Stimulated activated CD4-positive, alpha-beta T cell treated with anti-CD3 and anti-CD28 coated beads, Interleukin-15, amount 100 ng/mL, for 1 hour (primary cell): ENCODE measurements at regions not wholly inside any gene's neighbourhood (a gene's known extent, or its start where the extent isn't known, plus 50 kb on each side); places are given as distances from the start of the nearest gene placed in this dataset.

Experiments used
- DNase-seq, 2 donors: peaks; one replicate each; pipeline ENCODE4 v3.0.0-alpha.2; 2020; ENCODE audit warnings: low read depth in 1 of 2, low spot score in 1 of 2

DNA sequence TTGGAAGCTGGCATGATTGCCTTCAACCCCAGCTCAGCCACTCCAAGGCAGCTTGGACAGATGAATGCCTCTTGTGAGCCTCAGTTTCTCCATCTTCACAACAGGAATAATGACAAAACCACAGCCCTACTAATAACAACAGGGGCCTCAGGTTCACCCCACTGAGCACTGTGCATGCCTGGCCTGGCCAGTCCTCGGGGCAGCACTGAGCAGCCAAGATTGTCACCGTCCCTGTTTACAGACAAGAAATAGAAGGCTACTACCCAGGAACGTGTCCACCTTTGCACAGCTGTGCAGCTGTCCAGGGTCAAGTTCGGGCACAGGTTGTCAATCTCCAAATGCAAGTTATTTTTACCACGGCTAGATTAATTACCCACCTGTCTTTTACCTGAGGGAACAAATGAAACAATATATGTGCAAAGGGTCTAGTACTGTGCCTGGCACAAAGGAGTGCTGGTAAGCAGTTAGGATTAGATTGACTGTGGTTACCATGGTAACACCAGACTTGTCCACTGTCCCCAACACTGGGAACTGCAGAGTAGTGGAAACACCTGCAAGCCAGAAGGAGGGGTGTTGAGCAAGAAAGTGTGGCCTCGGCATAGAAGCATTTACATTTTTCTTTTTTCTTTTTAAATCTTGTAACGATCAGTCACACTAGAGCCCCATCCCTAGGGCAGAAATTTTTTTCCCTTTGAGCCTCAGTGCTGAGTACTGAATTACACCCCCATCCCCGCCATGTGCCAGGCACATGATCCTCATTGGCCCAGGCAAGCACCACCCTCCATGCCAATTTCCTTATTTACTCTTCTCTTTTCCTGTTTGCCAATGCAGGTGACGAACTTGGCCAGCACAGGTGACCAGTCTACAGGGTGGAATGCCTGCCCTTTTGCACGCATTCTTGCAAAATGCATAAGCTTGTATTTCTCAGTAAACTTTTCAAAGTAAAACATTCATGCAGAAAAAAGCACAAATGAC, 66.3 kb upstream of the SLC6A6 start:
- no peak for DNase-seq

DNA sequence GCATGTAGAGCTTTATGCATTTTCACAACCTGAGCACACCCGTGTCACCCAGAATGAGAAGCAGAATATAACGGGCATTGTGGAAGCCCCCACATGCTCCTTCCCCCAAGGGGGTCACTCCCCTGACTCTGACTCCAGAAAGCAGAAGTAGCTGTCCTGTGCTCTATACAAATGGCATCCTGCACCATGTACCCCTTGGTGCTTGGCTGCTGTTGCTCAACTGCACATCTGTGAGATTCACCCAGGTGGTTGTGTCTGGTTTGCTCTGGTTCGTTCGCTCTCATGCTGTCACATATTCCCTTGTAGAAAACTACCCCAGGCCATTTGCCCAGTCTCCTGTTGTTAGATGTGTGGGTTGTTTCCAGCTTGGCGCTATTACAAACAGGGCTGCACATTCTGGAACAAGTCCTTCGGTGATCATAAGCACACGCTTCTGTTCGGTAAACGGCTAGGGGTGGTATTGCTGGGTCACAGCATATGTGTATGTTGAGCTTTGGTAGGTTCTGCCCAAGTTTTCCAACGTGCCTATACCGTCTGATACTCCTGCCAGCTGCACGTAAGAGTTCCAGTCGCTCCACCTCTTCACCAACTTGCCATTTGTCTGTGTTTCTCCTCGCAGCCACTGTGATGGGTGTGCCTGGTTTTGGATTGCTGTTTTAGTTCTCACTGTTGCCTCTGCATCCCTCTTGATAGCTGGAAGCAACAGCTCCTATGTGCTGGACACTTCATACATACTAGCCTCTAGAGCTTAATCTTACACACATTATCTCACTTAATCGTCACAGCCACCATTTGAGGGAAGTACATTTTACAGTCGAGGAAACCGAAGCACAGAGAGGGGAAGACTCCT, 65.4 kb upstream of the SLC6A6 start:
- no peak for DNase-seq

DNA sequence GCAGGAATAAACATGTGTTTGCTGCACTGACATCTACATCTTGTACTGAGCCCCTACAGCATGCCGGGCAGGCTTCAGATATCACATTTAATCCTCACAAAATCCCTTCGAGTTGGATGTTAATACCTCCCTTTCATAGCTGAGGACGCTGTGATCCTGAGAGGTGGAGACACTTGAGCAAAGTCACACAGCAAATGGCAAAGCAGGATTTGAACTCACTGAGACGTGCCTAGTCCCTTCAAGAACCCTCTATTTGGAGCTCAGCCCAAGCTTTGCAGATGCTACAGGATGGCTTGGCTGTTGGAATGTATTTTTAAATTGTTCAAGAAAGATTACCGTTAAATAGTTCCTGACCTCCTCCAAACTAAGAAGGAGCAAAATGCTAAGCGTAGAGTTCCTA, 64.6 kb upstream of the SLC6A6 start:
- DNase-seq, result no peak

DNA sequence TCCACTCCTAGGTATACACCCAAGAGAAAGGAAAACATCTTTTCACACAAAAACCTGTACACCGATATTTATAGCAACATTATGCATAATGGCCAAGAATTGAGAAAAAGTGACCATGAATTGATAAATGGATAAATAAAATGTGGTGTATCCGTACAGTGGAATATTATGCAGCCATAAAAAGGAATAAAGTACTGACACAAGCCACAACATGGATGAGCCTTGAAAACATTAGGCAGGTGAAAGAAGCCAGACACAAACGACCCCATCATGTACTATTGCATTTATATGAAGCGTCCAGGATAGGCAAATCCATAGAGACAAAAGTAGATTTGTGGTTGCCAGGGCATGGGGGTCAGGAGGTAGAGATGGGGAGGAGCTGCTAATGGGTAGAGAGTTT, 64.2 kb upstream of the SLC6A6 start:
- no peak for DNase-seq

DNA sequence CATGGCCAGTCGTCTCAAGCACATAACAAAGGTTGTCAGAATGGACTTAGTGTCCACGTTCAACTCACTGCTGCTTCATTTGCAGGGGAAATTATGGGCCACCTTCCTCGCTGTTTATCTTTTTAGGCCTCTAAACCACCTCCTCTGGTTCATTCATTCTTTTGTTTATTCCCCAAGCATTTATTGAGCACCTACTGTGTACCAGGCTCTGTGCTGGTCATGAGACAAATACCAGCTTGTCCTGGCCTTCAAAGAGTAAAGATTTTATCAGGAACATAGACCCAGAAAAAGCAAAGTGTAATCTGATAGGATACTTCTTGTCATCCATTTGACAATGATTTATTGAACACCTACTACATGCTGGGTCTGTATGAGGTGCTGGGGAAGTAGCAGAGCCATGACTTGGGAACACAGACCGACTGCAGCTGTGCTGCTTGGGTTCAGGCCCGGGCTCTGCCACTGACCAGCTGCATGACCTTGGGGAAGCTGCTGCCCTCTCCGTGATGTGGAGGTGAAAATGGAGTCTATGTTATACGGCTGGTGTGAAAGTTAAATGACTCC, 63.4 kb upstream of the SLC6A6 start:
- DNase-seq, result no peak

DNA sequence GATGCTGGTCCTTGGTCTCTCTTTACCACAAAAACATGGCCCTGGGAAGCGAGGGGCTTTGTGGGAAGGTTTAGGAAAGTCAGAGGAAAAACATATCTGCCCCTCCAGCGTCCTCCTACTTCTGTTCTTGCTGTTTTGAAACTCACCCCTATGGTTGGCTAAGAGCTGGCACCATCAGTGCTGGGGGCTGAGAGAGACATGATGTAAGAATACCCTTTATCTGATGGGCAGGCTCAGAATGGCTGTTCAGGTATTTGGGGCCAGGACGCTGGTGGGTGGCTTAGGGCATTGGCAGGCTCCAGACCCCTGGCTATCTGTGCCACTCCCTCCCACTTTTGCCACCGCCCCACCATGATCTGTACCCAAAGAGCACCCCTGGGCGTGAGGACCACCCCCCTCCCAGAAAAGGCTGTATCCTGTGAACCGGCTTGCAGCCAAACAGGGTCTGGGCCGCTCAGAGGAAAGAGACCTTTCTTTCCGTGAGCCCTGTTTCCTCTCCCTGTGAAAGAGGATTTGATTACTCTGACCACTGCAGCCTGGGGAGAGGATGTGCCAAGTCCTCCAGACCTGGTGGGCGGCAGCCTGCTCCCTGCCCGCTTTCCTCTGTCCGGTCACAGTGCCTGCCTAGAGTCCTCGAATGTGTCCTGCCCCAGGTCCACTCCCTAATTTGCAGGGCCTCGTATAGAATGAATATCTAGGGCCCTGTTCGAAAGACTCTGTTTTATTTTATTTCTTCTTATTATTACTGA, 61.3 kb upstream of the SLC6A6 start:
- DNase-seq, result no peak

DNA sequence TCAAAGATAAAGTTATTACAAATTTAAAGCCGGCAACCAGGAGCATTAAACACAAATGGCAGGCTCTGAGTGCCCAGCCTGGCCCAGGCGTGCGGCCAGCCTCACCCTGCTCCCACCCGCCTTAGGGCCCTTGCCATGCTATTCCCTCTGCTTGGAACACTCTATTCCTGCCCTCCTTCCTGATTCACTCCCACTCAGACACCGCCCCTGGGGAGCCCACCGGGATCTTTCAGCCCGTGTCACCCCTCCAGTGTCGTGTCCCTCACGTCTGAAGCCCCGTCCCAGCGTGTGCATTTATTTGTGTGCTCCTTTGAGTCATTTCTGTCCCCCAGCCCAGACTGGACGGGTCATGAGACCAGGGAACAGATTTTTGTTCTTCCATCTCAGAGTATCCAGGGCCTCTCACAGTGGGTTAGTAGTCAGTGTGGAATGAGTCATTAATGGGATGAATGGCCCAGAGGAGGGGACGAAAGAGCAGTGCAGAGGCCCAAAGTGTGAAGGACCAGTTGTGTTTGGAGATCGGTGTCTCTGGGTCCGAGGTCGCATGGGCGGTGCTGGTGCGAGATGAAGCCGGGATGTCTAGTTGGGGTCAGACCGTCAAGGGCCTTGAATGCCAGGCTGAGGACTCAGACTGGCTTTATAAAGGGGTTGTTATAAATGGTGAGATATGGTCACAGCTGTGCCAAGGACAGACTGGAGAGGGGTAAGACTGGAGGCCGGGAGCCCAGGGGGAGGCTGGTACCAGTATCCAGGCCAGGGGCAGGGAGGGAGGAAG, 58.9 kb upstream of the SLC6A6 start:
- no peak for DNase-seq

DNA sequence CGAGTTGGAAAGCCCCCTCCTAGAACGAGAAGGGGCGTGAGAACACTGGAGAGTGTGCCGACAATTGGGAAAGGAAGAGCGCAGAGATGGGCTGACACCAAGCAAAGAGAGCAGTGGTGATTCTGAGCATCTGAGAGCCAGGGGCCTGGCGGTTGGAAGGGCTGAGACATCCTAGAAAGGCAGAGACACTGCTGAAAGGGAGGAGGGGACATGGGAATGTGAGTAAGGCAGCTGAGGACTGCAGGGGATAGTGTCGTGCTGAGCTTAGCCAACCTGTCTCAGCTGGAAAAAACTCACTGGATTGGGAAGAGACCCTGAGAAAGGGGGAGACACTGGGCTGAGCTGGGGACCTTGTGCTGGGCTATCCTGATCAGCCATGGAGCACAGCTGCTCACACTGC, 58.1 kb upstream of the SLC6A6 start:
- DNase-seq, result no peak

DNA sequence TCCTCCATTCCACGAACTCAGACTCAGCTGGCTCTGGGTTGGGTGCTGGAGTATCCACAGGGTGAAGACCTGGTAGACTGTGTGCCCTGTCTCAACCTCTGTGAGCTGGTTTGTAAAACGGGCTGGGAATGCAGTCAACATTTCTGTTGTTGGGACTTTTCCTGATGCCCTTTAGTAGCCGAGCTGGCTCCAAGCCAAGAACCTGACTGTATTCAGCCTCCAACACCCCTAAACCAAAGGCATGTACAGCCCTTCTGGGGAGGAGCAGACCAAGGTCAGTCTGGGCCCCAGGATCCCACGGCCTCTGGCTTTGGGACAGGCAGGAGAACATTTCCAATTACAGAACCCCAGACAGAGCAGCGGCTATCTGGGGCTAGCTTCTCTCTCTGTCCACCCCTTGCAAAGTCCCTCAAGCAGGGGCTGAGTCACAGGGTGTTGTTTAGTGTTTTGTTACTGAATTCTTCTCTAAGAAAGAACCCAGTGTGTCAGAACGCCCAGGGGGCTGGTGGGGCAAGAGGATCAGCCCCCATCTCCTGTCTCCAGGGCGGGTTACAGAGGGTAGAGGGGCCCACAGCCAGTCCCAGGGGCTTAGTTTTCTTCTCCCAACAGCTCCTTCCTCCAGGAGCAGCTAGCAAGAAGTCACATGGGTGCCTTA, 56.8 kb upstream of the SLC6A6 start:
- DNase-seq, result no peak

DNA sequence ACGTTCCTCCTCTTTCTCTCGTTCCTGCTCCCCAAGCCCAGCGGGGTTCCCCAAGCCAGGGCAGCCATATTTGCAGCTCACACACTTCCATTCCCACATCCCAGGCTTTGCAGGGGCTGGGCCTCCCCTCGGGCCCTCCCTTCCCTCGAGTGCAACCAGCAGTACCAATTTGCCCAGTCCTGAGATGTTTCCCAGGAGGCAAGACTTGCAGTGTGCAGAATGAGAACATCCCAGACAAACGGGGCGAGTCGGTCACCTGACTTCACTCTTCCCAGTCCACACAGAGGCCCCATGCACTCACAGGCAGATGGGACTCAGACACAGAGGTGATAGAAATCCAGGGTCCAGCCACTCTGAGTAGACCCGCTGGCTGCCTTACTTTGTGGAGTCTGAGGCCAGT, 56.2 kb upstream of the SLC6A6 start:
- DNase-seq, result no peak

DNA sequence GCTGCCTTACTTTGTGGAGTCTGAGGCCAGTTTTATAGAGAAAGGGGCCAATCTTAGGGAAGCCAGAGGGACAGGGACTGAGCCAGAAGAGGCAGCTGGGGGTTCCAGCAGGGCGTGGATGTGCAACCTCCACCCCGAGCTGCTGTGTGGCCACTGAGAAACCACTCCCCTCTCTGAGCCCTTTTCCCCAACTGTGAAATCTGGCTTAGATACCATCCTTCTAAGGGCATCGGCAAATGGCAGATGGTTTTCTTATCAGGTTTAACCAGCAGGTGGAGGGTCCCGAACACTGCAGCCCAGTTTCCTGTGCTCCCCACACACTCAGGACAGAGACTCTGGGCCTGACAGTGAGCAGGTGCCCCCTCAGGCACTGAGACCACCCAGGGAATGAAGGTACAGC, 55.8 kb upstream of the SLC6A6 start:
- no peak for DNase-seq

DNA sequence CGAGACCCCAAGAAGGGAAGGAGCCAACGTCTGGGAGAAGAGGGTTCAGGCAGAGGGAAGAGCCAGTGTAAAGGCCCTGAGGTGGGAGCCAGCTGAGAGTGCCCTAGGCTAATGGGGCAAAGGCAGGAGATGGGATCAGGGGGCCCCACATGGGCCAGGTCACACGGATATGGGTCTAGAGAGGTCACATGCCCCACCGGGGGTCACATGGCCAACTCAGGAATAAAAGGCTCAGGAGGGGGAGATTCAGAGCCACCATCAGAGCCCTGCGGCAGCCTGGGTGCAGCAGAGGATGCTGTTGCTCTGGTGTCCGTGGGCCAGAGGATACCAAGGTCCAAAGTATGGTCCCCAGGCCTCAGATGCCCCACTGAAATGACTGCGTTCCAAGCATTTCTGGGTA, 55.3 kb upstream of the SLC6A6 start:
- DNase-seq, result no peak

DNA sequence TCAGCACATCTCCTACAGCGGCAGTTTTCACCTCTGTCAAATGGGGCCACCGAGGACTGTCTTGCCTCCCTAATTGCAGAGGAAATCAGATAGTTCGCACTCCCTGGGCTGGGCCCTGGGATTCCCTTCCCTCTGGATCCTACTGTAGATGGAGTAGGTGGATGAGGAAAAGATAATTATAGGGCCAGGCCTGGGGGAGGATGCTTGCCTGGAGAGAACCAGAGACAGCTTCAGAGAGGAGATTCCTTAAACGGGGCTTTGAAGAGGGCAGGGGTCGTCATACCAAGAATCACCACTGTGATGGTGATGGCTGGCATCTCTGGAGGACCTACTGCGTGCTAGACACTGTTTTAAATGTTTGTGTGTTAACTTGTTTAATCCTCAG, 50.8 kb upstream of the SLC6A6 start:
- DNase-seq, result no peak

DNA sequence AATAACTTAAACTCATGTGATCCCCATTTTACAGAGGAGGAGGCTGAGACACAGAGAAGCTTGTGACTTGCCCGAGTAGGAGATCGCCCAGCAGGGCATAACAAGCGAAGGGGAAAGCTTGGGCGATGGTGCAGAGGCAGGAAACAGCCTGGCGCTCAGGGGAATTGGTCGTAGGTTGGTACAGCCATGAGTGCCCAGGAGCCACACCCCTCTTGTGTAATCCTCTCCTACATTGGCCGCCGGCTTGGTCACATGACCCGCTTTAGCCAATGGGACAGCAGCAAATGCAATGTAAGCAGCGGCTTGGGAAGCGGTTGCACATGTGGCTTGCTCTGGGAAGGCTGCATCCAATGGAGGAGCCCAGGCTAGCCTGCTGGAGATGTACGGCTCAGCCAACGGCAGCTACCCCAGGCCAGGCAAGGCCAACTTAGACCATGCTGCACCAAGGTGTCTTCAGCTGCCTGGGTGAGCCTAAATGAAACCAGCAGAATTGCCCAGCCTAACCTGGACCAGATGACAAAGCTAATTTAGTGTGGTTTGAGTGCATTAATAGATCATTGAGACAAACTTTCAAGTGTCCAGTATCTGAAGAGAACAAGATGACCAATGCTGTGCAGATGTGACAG, 50.3 kb upstream of the SLC6A6 start:
- DNase-seq, result no peak
